Fibroblast of skin of right quadriceps (primary cell): ENCODE measurements at regions not wholly inside any gene's neighbourhood (a gene's known extent, or its start where the extent isn't known, plus 50 kb on each side); places are given as distances from the start of the nearest gene placed in this dataset.

Source experiments
- DNase-seq: peaks from one replicate; pipeline ENCODE4 v3.0.0-alpha.2; 2013

- peak; percentile 99 for DNase-seq
Measured at GRCh38 chr9:99445371-99445891, 223.3 kb downstream of the SEC61B start.

- no peak for DNase-seq
Measured at GRCh38 chr9:99445920-99446319, 223.8 kb downstream of the SEC61B start.

GRCh38 chr9:99447951-99448350 is 225.9 kb downstream of the SEC61B start:
- no peak for DNase-seq

GRCh38 chr9:99449726-99450125 is 227.6 kb downstream of the SEC61B start:
- DNase-seq = peak; percentile 22

GRCh38 chr9:99451112-99451606 is 229.1 kb downstream of the SEC61B start:
- DNase-seq = peak; percentile 33

- DNase-seq = no peak
Measured at GRCh38 chr9:99457406-99457805, 235.3 kb downstream of the SEC61B start.

GRCh38 chr9:99457981-99458380 is 235.9 kb downstream of the SEC61B start:
- no peak for DNase-seq

GRCh38 chr9:99459919-99460318 is 237.8 kb downstream of the SEC61B start:
- DNase-seq = no peak

- no peak for DNase-seq
Measured at GRCh38 chr9:99463131-99463530, 241.0 kb downstream of the SEC61B start.

- DNase-seq = no peak
Measured at GRCh38 chr9:99464568-99464967, 242.5 kb downstream of the SEC61B start.

- peak; percentile 89 for DNase-seq
Measured at GRCh38 chr9:99465231-99465907, 243.3 kb downstream of the SEC61B start.

GRCh38 chr9:99466104-99466503 is 244.0 kb downstream of the SEC61B start:
- DNase-seq = no peak

- no peak for DNase-seq
Measured at GRCh38 chr9:99466781-99467180, 244.7 kb downstream of the SEC61B start.

GRCh38 chr9:99471033-99471432 is 249.0 kb downstream of the SEC61B start:
- DNase-seq = no peak

GRCh38 chr9:99472240-99472915 is 250.3 kb downstream of the SEC61B start:
- no peak for DNase-seq

- DNase-seq = no peak
Measured at GRCh38 chr9:99472916-99473245, 250.8 kb downstream of the SEC61B start.

GRCh38 chr9:99474186-99474585 is 252.1 kb downstream of the SEC61B start:
- DNase-seq = peak; percentile 28

- no peak for DNase-seq
Measured at GRCh38 chr9:99475401-99476065, 253.5 kb downstream of the SEC61B start.

GRCh38 chr9:99478469-99479027 is 256.5 kb downstream of the SEC61B start:
- peak; percentile 46 for DNase-seq

GRCh38 chr9:99479929-99480328 is 257.8 kb downstream of the SEC61B start:
- DNase-seq = no peak

GRCh38 chr9:99485459-99485858 is 263.4 kb downstream of the SEC61B start:
- peak; percentile 88 for DNase-seq

- DNase-seq = no peak
Measured at GRCh38 chr9:99486684-99487083, 264.6 kb downstream of the SEC61B start.
